Thyroid gland (tissue), 4 donors: ENCODE measurements at regions not wholly inside any gene's neighbourhood (a gene's known extent, or its start where the extent isn't known, plus 50 kb on each side); places are given as distances from the start of the nearest gene placed in this dataset.

Experiments used
- DNase-seq, 2 donors: peaks; one replicate each; pipeline ENCODE4 v3.0.0-alpha.2; 2019
- H3K27ac ChIP-seq, 3 donors: fragments of 200-600 bp; sonication (generic); 1 replicate in 2 of 3; 2 replicates in 1 of 3; pipeline ENCODE4 v1.5.1; 2016 to 2019; ENCODE audit warnings: mild to moderate bottlenecking in 1 of 3, moderate library complexity in 1 of 3
- H3K27me3 ChIP-seq: fragments of 200-600 bp; sonication (generic); one replicate; pipeline ENCODE4 v1.5.1; 2019
- H3K36me3 ChIP-seq, 2 donors: fragments of 200-600 bp; sonication (generic); one replicate each; pipeline ENCODE4 v1.5.1; 2016 to 2019
- H3K4me1 ChIP-seq, 2 donors: fragments of 200-600 bp; sonication (generic); one replicate each; pipeline ENCODE4 v1.5.1; 2017 to 2019
- H3K4me3 ChIP-seq, 3 donors: fragments of 200-600 bp; sonication (generic); replicated peaks in 1 of 3; 1 replicate in 2 of 3; 2 replicates in 1 of 3; pipeline ENCODE4 v1.5.1; 2016; ENCODE audit warnings: mild to moderate bottlenecking in 1 of 3
- H3K9me3 ChIP-seq: fragments of 200-600 bp; sonication (generic); one replicate; pipeline ENCODE4 v1.5.1; 2017
- CTCF ChIP-seq, 6 experiments: fragments of 200-600 bp in 3 of 6; fragments of 450-650 bp in 3 of 6; sonication (generic) in 3 of 6; IDR thresholded peaks; one replicate each; pipeline ENCODE4 v1.5.1; 2016 to 2019; ENCODE audit warnings: antibody characterized with exemption in 6 of 6, mild to moderate bottlenecking in 2 of 6, inconsistent platforms in 1 of 6, moderate library complexity in 1 of 6
- POLR2A ChIP-seq, 2 donors: fragments of 450-650 bp; IDR thresholded peaks; one replicate each; pipeline ENCODE4 v1.6.1; 2017; ENCODE audit warnings: antibody characterized with exemption in 2 of 2, mild to moderate bottlenecking in 2 of 2, moderate library complexity in 1 of 2
- WGBS, 2 donors: methylation state at CpG; one replicate each; pipeline ENCODE4 v1.1.5; 2017; 5-methylcytosine and 5-hydroxymethylcytosine counted together
- intact Hi-C: fragments of 100-400 bp; cut with DNase I; formaldehyde crosslinking; loops from one replicate; pipeline ENCODE4 v1.15.1; 2023

- Histone ChIP-seq H3K27me3 (no peaks in the 10 kb centered on the region), H3K36me3 (no peaks in the 10 kb centered on the region), H3K4me1 (no peaks in the 10 kb centered on the region), H3K9me3 (no peaks in the 10 kb centered on the region), H3K4me3 (no peak overlapping the region), H3K27ac (no peak overlapping the region)
- TF ChIP-seq POLR2A (IDR thresholded peaks at IDR 0.05), result no peak
- no peak for TF ChIP-seq CTCF (IDR thresholded peaks at IDR 0.05)
- DNase-seq, result no peak
- WGBS, 2 donors, result 90 to 92% methylated on average over 2 of the region's 2 CpGs
- intact Hi-C loops, result no loop called here
Observed at GRCh38 chr10:84924131-84924530, 595.7 kb downstream of the CCSER2 start.

- Histone ChIP-seq H3K4me1 (no peaks in the 10 kb centered on the region), H3K27ac (no peak overlapping the region), H3K36me3 (no peaks in the 10 kb centered on the region), H3K27me3 (no peaks in the 10 kb centered on the region), H3K4me3 (no peak overlapping the region), H3K9me3 (no peaks in the 10 kb centered on the region)
- intact Hi-C loops, result no loop called here
- no peak for DNase-seq
- TF ChIP-seq CTCF (IDR thresholded peaks at IDR 0.05), result no peak
Observed at GRCh38 chr10:84925495-84925894, 597.1 kb downstream of the CCSER2 start.

DNA sequence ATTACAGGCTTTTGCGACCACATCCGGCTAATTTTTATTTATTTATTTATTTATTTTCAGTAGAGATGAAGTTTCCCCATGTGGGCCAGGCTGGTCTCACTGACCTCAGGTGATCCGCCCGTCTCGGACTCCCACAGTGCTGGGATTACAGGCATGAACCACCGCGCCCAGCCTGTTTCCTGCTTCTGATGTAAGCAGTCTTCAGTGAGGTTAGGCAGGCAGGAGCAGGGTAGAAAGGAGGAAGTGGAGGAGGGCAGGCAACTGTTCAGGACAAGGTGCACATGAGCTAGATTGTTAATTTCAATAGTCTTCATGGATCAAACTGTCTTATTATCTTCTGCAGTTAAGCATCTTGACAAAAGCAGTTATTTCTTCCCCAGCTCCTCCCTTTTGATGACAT is 605.0 kb downstream of the CCSER2 start:
- Histone ChIP-seq H3K4me1 (peaks cover 2 to 9% of the 10 kb centered on the region in 2 donors), H3K36me3 (no peaks in the 10 kb centered on the region), H3K9me3 (no peaks in the 10 kb centered on the region), H3K4me3 (no peak overlapping the region), H3K27ac (no peak overlapping the region), H3K27me3 (no peaks in the 10 kb centered on the region)
- intact Hi-C loops, result no loop called here
- no peak for DNase-seq
- WGBS, 2 donors, result 92 to 93% methylated on average over 7 of the region's 7 CpGs
- TF ChIP-seq POLR2A (IDR thresholded peaks at IDR 0.05) (no peak), CTCF (IDR thresholded peaks at IDR 0.05) (no peak)

- no peak for DNase-seq
- H3K27me3 ChIP-seq, result no peaks in the 10 kb centered on the region
- H3K27ac ChIP-seq, result no peak overlapping the region
- no peak overlapping the region for H3K4me3 ChIP-seq
- no peaks in the 10 kb centered on the region for H3K9me3 ChIP-seq
- H3K4me1 ChIP-seq, result peaks cover 6 to 20% of the 10 kb centered on the region in 2 donors
- 92 to 93% methylated on average over 3 of the region's 3 CpGs for WGBS, 2 donors
- TF ChIP-seq CTCF (IDR thresholded peaks at IDR 0.05) (no peak), POLR2A (IDR thresholded peaks at IDR 0.05) (no peak)
- H3K36me3 ChIP-seq, result no peaks in the 10 kb centered on the region
- intact Hi-C loops, result no loop called here
Observed at GRCh38 chr10:84935772-84936171, 607.4 kb downstream of the CCSER2 start.

- no peak for TF ChIP-seq POLR2A (IDR thresholded peaks at IDR 0.05)
- TF ChIP-seq CTCF (IDR thresholded peaks at IDR 0.05), result no peak
- no peaks in the 10 kb centered on the region for H3K27me3 ChIP-seq
- H3K4me3 ChIP-seq, result no peak overlapping the region
- H3K36me3 ChIP-seq, result no peaks in the 10 kb centered on the region
- intact Hi-C loops, result no loop called here
- H3K9me3 ChIP-seq, result no peaks in the 10 kb centered on the region
- WGBS, 2 donors, result 85 to 92% methylated on average over 4 of the region's 4 CpGs
- peak overlapping the region in 1 of 3 donors; percentile 49 for H3K27ac ChIP-seq
- H3K4me1 ChIP-seq, result peaks cover 6 to 20% of the 10 kb centered on the region in 2 donors
- DNase-seq, result peak; percentile 59 to 73
Observed at GRCh38 chr10:84938117-84938905, 609.9 kb downstream of the CCSER2 start.
